WTC11 (cell line): ENCODE measurements at regions not wholly inside any gene's neighbourhood (a gene's known extent, or its start where the extent isn't known, plus 50 kb on each side); places are given as distances from the start of the nearest gene placed in this dataset.

Experiments used
- ATAC-seq: fragments of 200-7000 bp; cut with Tn5 transposase; 2 replicates; pipeline ENCODE4 v1.10.0; 2021; ENCODE audit warnings: mild to moderate bottlenecking, moderate library complexity
- CTCF ChIA-PET: fragments of 300-600 bp; sonication (Branson Sonifier 250); formaldehyde crosslinking; loops from one replicate; lab custom pipeline; 2021; ENCODE audit warnings: antibody characterized with exemption; lab: Charles Lee
- POLR2A ChIA-PET: fragments of 350-600 bp; sonication (Branson Sonifier 250); formaldehyde crosslinking; loops from one replicate; lab custom pipeline; 2021; ENCODE audit warnings: antibody characterized with exemption; lab: Charles Lee
- DNase-seq: peaks from one replicate; pipeline ENCODE4 v3.0.0; 2021; ENCODE audit warnings: low spot score
- H3K27ac Mint-ChIP-seq: 2 replicates; pipeline ENCODE4 v1.8.0; 2021; ENCODE audit warnings: mixed read lengths
- H3K27me3 Mint-ChIP-seq: 2 replicates; pipeline ENCODE4 v1.8.0; 2021; ENCODE audit warnings: low read depth, mild to moderate bottlenecking, moderate library complexity, mixed read lengths
- H3K36me3 Mint-ChIP-seq: 2 replicates; pipeline ENCODE4 v1.8.0; 2021; ENCODE audit warnings: mixed read lengths
- H3K4me1 Mint-ChIP-seq: 2 replicates; pipeline ENCODE4 v1.8.0; 2022; ENCODE audit warnings: mixed read lengths
- H3K4me3 Mint-ChIP-seq: 2 replicates; pipeline ENCODE4 v1.8.0; 2021; ENCODE audit warnings: mild to moderate bottlenecking, moderate library complexity, mixed read lengths
- H3K9me3 Mint-ChIP-seq: 2 replicates; pipeline ENCODE4 v1.8.0; 2021; ENCODE audit warnings: mixed read lengths
- CBFB ChIP-seq: sonication (generic); formaldehyde crosslinking; IDR thresholded peaks from 2 replicates; pipeline ENCODE4 v1.8.1; 2022; ENCODE audit warnings: mild to moderate bottlenecking, low read depth, missing genetic modification reagents
- CREB1 ChIP-seq: sonication (generic); formaldehyde crosslinking; IDR thresholded peaks from 2 replicates; pipeline ENCODE4 v1.8.0; 2023; ENCODE audit warnings: mild to moderate bottlenecking, missing genetic modification reagents
- ETV6 ChIP-seq: sonication (generic); formaldehyde crosslinking; IDR thresholded peaks from 2 replicates; pipeline ENCODE4 v1.8.1; 2022; ENCODE audit warnings: mild to moderate bottlenecking, missing genetic modification reagents
- FOXK1 ChIP-seq: sonication (generic); formaldehyde crosslinking; IDR thresholded peaks from 2 replicates; pipeline ENCODE4 v1.8.0; 2022; ENCODE audit warnings: mild to moderate bottlenecking, moderate library complexity, missing genetic modification reagents
- FOXP1 ChIP-seq: sonication (generic); formaldehyde crosslinking; IDR thresholded peaks from 2 replicates; pipeline ENCODE4 v1.8.0; 2022; ENCODE audit warnings: missing genetic modification reagents, mild to moderate bottlenecking, moderate library complexity, borderline replicate concordance
- FOXP4 ChIP-seq: sonication (generic); formaldehyde crosslinking; IDR thresholded peaks from 2 replicates; pipeline ENCODE4 v1.8.0; 2022; ENCODE audit warnings: mild to moderate bottlenecking, missing genetic modification reagents
- NFYB ChIP-seq: sonication (generic); formaldehyde crosslinking; conservative IDR thresholded peaks from 2 replicates; pipeline ENCODE4 v1.8.0; 2022; ENCODE audit warnings: low read depth, missing genetic modification reagents
- NR1H2 ChIP-seq: sonication (generic); formaldehyde crosslinking; IDR thresholded peaks from 2 replicates; pipeline ENCODE4 v1.9.0; 2021; ENCODE audit warnings: mild to moderate bottlenecking, moderate library complexity, missing genetic modification reagents
- NR2C2 ChIP-seq: sonication (generic); formaldehyde crosslinking; IDR thresholded peaks from 2 replicates; pipeline ENCODE4 v1.8.0; 2022; ENCODE audit warnings: mild to moderate bottlenecking, missing genetic modification reagents
- NR3C1 ChIP-seq: sonication (generic); formaldehyde crosslinking; conservative IDR thresholded peaks from 2 replicates; pipeline ENCODE4 v1.8.1; 2023; ENCODE audit warnings: low read depth, mild to moderate bottlenecking, missing genetic modification reagents
- OVOL2 ChIP-seq: fragments of 250-450 bp; sonication (Bioruptor Pico); IDR thresholded peaks from 2 replicates; pipeline ENCODE4 v1.9.0; 2021; ENCODE audit warnings: mild to moderate bottlenecking, borderline replicate concordance
- SMAD3 ChIP-seq: sonication (generic); formaldehyde crosslinking; IDR thresholded peaks from 2 replicates; pipeline ENCODE4 v1.8.0; 2022; ENCODE audit warnings: missing genetic modification reagents, mild to moderate bottlenecking, borderline replicate concordance
- SOX15 ChIP-seq: fragments of 250-450 bp; sonication (Bioruptor Pico); IDR thresholded peaks from 2 replicates; pipeline ENCODE4 v1.9.0; 2021; ENCODE audit warnings: mild to moderate bottlenecking
- USF1 ChIP-seq: sonication (generic); formaldehyde crosslinking; IDR thresholded peaks from 2 replicates; pipeline ENCODE4 v1.8.0; 2022; ENCODE audit warnings: mild to moderate bottlenecking, missing genetic modification reagents
- ZNF416 ChIP-seq: fragments of 250-450 bp; sonication (Bioruptor Pico); IDR thresholded peaks from 2 replicates; pipeline ENCODE4 v1.9.0; 2021; ENCODE audit warnings: mild to moderate bottlenecking, inconsistent platforms
- ZSCAN18 ChIP-seq: fragments of 250-450 bp; sonication (Bioruptor Pico); IDR thresholded peaks from 2 replicates; pipeline ENCODE4 v2.1.2; 2022; ENCODE audit warnings: mild to moderate bottlenecking, moderate library complexity
- TF ChIP-seq, protein P1 (sequence below): fragments of 250-450 bp; sonication (Bioruptor Pico); conservative IDR thresholded peaks from 2 replicates; pipeline ENCODE4 v1.9.0; 2021; ENCODE audit warnings: mild to moderate bottlenecking
- TF ChIP-seq, protein P2 (sequence below): sonication (generic); formaldehyde crosslinking; IDR thresholded peaks from 2 replicates; pipeline ENCODE4 v1.8.0; 2023; ENCODE audit warnings: mild to moderate bottlenecking, missing genetic modification reagents

DNA sequence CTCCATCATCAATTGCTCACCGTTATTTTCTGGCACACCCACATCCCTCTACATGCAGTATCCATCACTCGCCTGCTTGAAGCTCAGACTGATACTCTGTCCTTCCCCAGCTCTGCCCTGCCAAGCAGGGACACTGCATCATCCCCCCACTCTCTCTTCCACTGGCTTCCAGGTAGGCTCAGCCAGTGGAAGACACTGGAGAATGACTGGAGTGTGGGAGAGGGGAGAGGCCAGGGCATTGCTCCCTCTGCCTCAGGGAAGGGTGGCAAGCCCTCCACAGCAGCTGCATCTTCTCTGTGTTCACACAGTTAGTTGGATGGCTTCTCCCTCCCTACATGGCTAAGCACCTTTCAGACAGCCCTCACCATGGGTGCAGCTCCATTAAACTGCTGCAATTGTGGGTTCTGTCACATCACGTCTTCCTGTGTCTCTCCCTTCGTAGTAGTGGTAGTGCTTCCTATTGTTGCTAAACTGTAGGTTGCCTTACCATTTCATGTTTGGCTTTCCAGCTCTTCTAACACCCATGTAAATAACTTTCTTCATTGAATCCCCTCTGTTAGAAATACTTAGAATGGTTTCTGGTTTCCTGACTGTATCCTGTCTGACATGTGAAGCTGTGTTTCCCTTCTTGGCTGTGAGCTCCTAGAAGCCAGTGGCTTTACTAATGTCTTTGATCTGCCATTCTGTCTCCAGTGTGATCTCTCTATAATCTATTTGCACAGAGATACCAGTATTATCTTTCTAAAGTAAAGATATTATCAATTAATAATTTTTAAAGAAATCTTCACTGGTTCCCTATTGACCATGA lies 483.7 kb upstream of the LRRN3 start:
- no peak for TF ChIP-seq ZSCAN18 (CRISPR knock-in tag)
- no peak for TF ChIP-seq NFYB (CRISPR knock-in tag)
- no peak for TF ChIP-seq NR3C1 (CRISPR knock-in tag)
- no peak for TF ChIP-seq NR2C2 (CRISPR knock-in tag)
- TF ChIP-seq CBFB (CRISPR knock-in tag): no peak
- TF ChIP-seq ETV6 (CRISPR knock-in tag): no peak
- no peak for TF ChIP-seq FOXP1
- TF ChIP-seq ZNF416 (CRISPR knock-in tag): no peak
- TF ChIP-seq SMAD3 (CRISPR knock-in tag): no peak
- TF ChIP-seq NR1H2 (CRISPR knock-in tag): no peak
- TF ChIP-seq USF1 (CRISPR knock-in tag): no peak
- TF ChIP-seq, protein P1, sequence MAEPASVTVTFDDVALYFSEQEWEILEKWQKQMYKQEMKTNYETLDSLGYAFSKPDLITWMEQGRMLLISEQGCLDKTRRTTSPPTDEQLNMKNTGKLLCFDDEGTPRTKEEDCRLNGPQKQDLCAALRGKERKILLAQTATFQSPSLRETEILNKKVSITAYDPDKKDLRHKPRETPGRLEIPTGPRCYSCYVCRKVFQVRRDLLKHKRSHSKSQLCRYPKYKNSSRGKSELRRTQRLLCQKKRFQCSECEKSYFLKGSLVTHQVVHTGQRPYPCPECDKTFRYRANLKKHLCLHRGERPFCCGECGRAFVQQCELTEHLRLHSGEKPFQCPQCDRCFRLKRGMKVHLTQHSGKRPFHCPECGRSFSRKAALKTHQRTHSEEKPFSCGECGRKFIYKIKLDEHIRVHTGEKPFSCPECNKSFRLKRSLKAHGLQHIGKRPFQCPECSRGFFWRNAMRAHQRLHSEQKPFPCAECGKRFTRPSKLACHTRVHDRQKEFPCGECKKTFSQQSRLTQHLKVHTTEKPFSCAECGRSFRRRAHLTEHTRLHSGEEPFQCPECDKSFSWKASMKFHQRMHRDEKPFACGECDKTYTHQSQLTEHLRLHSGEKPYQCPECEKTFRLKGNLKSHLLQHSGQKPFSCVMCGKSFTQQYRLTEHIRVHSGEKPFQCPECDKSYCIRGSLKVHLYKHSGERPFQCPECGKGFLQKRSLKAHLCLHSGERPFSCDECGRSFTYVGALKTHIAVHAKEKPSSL (CRISPR knock-in tag): no peak
- no peak for TF ChIP-seq FOXK1
- H3K9me3 Mint-ChIP-seq: no peaks in the 10 kb centered on the region
- no peak overlapping the region for H3K27ac Mint-ChIP-seq
- H3K4me3 Mint-ChIP-seq: no peak overlapping the region
- CTCF ChIA-PET: no interaction called here
- H3K36me3 Mint-ChIP-seq: no peaks in the 10 kb centered on the region
- POLR2A ChIA-PET: no interaction called here
- H3K4me1 Mint-ChIP-seq: peaks cover 3% of the 10 kb centered on the region
- ATAC-seq (no peak), DNase-seq (no peak)
- no peaks in the 10 kb centered on the region; the same call in 1 of the 2 replicates for H3K27me3 Mint-ChIP-seq

DNA sequence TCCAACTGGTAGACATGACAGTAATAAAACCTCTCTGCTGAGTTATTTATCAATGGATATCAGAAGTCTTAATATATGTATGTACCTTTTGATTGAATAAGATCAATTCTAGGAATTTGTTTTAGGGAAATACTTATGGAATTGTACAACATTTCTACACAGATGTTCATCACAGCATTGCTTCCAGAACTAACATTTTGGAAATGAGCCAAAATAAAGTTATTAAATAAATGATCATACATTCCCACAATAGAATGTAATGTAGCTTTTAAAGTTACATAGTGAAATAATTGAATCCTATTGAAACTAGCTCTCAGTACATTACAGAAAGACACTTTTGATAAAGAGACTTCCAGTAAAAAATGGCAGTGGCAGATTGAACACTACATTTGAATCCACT lies 481.6 kb upstream of the LRRN3 start:
- H3K27ac Mint-ChIP-seq: no peak overlapping the region
- H3K36me3 Mint-ChIP-seq: no peaks in the 10 kb centered on the region
- no peak for TF ChIP-seq CREB1 (CRISPR knock-in tag)
- TF ChIP-seq ETV6 (CRISPR knock-in tag): no peak
- TF ChIP-seq FOXK1: no peak
- TF ChIP-seq FOXP1: no peak
- TF ChIP-seq SOX15 (CRISPR knock-in tag): no peak
- TF ChIP-seq, protein P1 (CRISPR knock-in tag): no peak
- TF ChIP-seq OVOL2: no peak
- TF ChIP-seq, all 79 proteins: peak for 0
- Mint-ChIP-seq H3K9me3 (no peaks in the 10 kb centered on the region), H3K4me3 (no peak overlapping the region), H3K27me3 (no peaks in the 10 kb centered on the region), H3K4me1 (no peaks in the 10 kb centered on the region)
- POLR2A ChIA-PET: no interaction called here
- DNase-seq (no peak), ATAC-seq (no peak)
- CTCF ChIA-PET: no interaction called here

DNA sequence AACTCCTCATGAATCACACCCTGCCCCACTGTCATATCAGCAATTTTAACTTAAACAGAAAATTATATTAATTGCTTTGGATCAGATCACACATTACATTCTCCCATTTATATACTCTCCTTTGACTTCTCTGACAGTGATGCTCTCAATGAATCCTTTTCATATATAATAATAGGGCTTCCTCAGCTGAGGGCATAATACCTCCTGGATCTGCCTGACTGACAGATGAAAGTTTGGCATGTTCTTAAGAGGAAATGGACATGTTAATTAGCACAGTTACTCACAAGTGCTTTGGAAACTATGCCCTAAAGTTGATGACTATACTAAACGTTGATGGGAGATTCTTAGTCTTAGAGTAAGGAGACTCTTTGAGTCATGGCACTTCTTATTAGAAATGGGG lies 478.2 kb upstream of the LRRN3 start:
- no peak overlapping the region for H3K27ac Mint-ChIP-seq
- H3K36me3 Mint-ChIP-seq: no peaks in the 10 kb centered on the region
- H3K4me1 Mint-ChIP-seq: no peaks in the 10 kb centered on the region
- ChIA-PET POLR2A (no interaction called here), CTCF (no interaction called here)
- no peak overlapping the region for H3K4me3 Mint-ChIP-seq
- ATAC-seq: no peak
- peaks cover 5% of the 10 kb centered on the region; the same call in 1 of the 2 replicates for H3K9me3 Mint-ChIP-seq
- no peak for DNase-seq
- no peaks in the 10 kb centered on the region for H3K27me3 Mint-ChIP-seq
- TF ChIP-seq, protein P2, sequence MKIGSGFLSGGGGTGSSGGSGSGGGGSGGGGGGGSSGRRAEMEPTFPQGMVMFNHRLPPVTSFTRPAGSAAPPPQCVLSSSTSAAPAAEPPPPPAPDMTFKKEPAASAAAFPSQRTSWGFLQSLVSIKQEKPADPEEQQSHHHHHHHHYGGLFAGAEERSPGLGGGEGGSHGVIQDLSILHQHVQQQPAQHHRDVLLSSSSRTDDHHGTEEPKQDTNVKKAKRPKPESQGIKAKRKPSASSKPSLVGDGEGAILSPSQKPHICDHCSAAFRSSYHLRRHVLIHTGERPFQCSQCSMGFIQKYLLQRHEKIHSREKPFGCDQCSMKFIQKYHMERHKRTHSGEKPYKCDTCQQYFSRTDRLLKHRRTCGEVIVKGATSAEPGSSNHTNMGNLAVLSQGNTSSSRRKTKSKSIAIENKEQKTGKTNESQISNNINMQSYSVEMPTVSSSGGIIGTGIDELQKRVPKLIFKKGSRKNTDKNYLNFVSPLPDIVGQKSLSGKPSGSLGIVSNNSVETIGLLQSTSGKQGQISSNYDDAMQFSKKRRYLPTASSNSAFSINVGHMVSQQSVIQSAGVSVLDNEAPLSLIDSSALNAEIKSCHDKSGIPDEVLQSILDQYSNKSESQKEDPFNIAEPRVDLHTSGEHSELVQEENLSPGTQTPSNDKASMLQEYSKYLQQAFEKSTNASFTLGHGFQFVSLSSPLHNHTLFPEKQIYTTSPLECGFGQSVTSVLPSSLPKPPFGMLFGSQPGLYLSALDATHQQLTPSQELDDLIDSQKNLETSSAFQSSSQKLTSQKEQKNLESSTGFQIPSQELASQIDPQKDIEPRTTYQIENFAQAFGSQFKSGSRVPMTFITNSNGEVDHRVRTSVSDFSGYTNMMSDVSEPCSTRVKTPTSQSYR (CRISPR knock-in tag): no peak
- no peak for TF ChIP-seq NR1H2 (CRISPR knock-in tag)
- TF ChIP-seq ZSCAN18 (CRISPR knock-in tag): no peak
- no peak for TF ChIP-seq FOXP4 (CRISPR knock-in tag)
